ENCODE measurements at regions not wholly inside any gene's neighbourhood (a gene's known extent, or its start where the extent isn't known, plus 50 kb on each side); places are given as distances from the start of the nearest gene placed in this dataset.

DNA sequence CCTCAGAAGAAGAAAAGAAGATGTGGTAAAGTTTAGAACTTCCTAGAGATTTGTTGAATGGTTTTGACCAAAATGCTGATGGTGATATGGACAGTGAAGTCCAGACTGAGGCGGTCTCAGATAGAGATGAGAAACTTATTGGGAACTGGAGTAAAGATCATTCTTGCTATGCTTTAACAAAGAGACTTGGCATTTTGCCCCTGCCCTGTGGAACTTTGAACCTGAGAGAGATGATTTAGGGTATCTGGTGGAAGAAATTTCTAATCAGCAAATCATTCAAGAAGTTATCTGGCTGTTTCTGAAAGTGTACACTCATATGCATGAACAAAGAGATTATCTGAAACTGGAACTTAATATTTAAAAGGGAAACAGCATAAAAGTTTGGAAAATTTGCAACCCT is 505.2 kb downstream of the NSUN3 start:
- TF ChIP-seq, protein P1, sequence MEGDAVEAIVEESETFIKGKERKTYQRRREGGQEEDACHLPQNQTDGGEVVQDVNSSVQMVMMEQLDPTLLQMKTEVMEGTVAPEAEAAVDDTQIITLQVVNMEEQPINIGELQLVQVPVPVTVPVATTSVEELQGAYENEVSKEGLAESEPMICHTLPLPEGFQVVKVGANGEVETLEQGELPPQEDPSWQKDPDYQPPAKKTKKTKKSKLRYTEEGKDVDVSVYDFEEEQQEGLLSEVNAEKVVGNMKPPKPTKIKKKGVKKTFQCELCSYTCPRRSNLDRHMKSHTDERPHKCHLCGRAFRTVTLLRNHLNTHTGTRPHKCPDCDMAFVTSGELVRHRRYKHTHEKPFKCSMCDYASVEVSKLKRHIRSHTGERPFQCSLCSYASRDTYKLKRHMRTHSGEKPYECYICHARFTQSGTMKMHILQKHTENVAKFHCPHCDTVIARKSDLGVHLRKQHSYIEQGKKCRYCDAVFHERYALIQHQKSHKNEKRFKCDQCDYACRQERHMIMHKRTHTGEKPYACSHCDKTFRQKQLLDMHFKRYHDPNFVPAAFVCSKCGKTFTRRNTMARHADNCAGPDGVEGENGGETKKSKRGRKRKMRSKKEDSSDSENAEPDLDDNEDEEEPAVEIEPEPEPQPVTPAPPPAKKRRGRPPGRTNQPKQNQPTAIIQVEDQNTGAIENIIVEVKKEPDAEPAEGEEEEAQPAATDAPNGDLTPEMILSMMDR (IDR thresholded peaks at IDR 0.05; ENCODE audit: low read depth, low read length), result no peak
- TF ChIP-seq POLR2A (IDR thresholded peaks at IDR 0.05; ENCODE audit: extremely low read depth, insufficient read length), result no peak
- TF ChIP-seq, protein P2, sequence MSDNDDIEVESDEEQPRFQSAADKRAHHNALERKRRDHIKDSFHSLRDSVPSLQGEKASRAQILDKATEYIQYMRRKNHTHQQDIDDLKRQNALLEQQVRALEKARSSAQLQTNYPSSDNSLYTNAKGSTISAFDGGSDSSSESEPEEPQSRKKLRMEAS (IDR thresholded peaks at IDR 0.05; ENCODE audit: low read depth, low read length), result no peak
- no peak for TF ChIP-seq MYC (IDR thresholded peaks at IDR 0.05; ENCODE audit: low read depth, low read length)
